Endothelial cell of umbilical vein (primary cell): ENCODE measurements at regions not wholly inside any gene's neighbourhood (a gene's known extent, or its start where the extent isn't known, plus 50 kb on each side); places are given as distances from the start of the nearest gene placed in this dataset.
"Not testable (repeated sequence)": the region's sequence is repeated elsewhere in the genome, so short reads cannot be mapped to it uniquely, and the experiment has no call there.

Experiments used
- EZH2 ChIP-seq: IDR thresholded peaks from 2 replicates; pipeline ENCODE4 v1.6.1; 2012; ENCODE audit warnings: borderline replicate concordance, low read depth, mild to moderate bottlenecking, moderate library complexity, low read length, inconsistent platforms; ENCODE audit not compliant: severe bottlenecking
- TF ChIP-seq, protein P1 (sequence below), 2 donors: IDR thresholded peaks; 1 replicate in 1 of 2; 2 replicates in 1 of 2; pipeline ENCODE4 v1.5.1; 2011; ENCODE audit warnings: low read length in 2 of 2, mild to moderate bottlenecking in 2 of 2, moderate library complexity in 2 of 2, control low read depth in 1 of 2, inconsistent platforms in 1 of 2, low read depth in 1 of 2; ENCODE audit not compliant: insufficient read depth in 1 of 2; ENCODE audit errors: extremely low read depth in 1 of 2

DNA sequence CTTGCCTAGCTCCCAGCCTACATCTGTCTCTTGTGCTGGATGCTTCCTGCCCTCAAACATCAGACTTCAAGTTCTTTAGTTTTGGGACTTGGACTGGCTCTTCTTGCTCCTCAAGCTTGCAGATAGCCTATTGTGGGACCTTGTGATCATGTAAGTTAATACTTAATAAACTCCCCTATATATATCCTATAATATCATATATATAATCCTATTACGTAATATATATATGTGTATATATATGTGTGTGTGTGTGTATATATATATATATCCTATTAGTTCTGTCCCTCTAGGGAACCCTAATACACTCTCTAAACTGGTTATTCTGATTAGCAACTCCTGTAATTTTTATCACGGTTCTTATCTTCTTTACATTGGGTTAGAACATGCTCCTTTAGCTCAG is 274.9 kb upstream of the USP25 start:
- TF ChIP-seq, protein P1, sequence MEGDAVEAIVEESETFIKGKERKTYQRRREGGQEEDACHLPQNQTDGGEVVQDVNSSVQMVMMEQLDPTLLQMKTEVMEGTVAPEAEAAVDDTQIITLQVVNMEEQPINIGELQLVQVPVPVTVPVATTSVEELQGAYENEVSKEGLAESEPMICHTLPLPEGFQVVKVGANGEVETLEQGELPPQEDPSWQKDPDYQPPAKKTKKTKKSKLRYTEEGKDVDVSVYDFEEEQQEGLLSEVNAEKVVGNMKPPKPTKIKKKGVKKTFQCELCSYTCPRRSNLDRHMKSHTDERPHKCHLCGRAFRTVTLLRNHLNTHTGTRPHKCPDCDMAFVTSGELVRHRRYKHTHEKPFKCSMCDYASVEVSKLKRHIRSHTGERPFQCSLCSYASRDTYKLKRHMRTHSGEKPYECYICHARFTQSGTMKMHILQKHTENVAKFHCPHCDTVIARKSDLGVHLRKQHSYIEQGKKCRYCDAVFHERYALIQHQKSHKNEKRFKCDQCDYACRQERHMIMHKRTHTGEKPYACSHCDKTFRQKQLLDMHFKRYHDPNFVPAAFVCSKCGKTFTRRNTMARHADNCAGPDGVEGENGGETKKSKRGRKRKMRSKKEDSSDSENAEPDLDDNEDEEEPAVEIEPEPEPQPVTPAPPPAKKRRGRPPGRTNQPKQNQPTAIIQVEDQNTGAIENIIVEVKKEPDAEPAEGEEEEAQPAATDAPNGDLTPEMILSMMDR (IDR thresholded peaks at IDR 0.05; ENCODE audit: extremely low read depth in 1 of 2, insufficient read depth in 1 of 2, low read depth in 1 of 2, low read length in 2 of 2): not testable (repeated sequence)
- not testable (repeated sequence) for TF ChIP-seq EZH2
